ENCODE measurements at regions not wholly inside any gene's neighbourhood (a gene's known extent, or its start where the extent isn't known, plus 50 kb on each side); places are given as distances from the start of the nearest gene placed in this dataset.
A peak's percentile ranks its signal among the peaks of the same experiment; 100 is the strongest.

DNA sequence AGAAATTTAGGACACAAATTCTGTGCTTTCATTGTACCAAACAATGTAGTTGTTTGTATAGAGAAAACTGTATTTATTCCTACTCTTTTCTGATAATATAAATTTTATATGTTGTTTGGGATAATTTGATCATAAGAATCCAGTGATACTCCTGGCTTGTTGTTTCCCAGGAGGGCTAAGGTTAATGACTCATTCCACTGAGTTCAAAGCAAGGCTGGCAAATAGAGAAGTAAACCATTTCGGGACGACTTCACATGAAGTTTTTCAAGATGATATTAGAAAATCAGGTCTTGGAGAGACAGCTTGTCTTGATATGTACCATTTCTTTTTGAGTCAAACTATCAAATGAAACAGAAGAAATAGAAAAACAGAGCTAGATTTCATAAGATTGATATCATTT, 326.1 kb upstream of the CNR1 start:
- TF ChIP-seq, protein P1, sequence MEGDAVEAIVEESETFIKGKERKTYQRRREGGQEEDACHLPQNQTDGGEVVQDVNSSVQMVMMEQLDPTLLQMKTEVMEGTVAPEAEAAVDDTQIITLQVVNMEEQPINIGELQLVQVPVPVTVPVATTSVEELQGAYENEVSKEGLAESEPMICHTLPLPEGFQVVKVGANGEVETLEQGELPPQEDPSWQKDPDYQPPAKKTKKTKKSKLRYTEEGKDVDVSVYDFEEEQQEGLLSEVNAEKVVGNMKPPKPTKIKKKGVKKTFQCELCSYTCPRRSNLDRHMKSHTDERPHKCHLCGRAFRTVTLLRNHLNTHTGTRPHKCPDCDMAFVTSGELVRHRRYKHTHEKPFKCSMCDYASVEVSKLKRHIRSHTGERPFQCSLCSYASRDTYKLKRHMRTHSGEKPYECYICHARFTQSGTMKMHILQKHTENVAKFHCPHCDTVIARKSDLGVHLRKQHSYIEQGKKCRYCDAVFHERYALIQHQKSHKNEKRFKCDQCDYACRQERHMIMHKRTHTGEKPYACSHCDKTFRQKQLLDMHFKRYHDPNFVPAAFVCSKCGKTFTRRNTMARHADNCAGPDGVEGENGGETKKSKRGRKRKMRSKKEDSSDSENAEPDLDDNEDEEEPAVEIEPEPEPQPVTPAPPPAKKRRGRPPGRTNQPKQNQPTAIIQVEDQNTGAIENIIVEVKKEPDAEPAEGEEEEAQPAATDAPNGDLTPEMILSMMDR (IDR thresholded peaks at IDR 0.05) = no peak
- no peak for TF ChIP-seq POLR2A (IDR thresholded peaks at IDR 0.05)
- WGBS (ENCODE audit: insufficient coverage, low coverage, low lambda C conversion rate, missing lambda C conversion rate) = 45% methylated on average over 2 of the region's 2 CpGs
- DNase-seq (no peak), ATAC-seq (peak in 1 of 4 donors; percentile 64)
- intact Hi-C loops (cut with DNase I) = no loop called here
- no peaks in the 10 kb centered on the region for H3K36me3 ChIP-seq
- H3K4me1 ChIP-seq = no peaks in the 10 kb centered on the region
- no peaks in the 10 kb centered on the region for H3K9me3 ChIP-seq
- no peaks in the 10 kb centered on the region for H3K27me3 ChIP-seq
- H3K27ac ChIP-seq = no peak overlapping the region
- no peak overlapping the region for H3K4me3 ChIP-seq

DNA sequence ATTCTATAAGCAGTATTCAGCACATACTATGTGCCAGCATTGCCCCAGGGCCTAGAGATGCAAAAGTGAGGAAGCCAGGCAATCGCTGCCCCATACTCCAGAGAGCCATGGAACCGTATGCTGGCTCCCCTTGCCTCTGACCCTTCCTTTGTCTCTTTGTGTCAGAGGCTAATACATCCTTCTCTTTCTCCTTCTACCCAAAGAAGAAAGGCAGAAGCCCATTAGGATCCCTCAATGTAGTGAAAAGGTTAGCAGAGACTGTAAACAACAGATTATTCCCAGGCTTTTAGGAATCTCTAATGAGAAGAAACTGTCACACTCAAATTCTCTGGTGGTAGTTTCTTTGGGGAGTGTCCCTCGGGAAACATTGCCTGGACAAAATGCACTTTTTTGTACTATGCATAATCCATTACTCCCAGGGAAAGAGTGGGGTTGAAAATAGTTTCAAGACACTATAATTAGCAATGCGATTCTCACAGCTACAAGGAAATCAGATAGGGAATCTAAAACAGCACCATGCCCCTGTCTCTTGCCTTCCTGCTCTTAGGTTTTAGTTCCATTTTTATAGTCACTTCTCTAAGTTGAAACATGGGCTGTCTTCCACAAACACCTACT, 325.2 kb upstream of the CNR1 start:
- intact Hi-C loops (cut with DNase I) = no loop called here
- Histone ChIP-seq H3K9me3 (no peaks in the 10 kb centered on the region), H3K4me3 (no peak overlapping the region), H3K27me3 (no peaks in the 10 kb centered on the region), H3K27ac (no peak overlapping the region), H3K4me1 (no peaks in the 10 kb centered on the region), H3K36me3 (no peaks in the 10 kb centered on the region)
- ATAC-seq = no peak
- TF ChIP-seq, protein P1 (IDR thresholded peaks at IDR 0.05) = no peak
- TF ChIP-seq POLR2A (IDR thresholded peaks at IDR 0.05) = no peak
- whole genome bisulfite sequencing (ENCODE audit: insufficient coverage, low coverage, low lambda C conversion rate, missing lambda C conversion rate) = 84% methylated on average over 4 of the region's 4 CpGs
- DNase-seq = no peak

DNA sequence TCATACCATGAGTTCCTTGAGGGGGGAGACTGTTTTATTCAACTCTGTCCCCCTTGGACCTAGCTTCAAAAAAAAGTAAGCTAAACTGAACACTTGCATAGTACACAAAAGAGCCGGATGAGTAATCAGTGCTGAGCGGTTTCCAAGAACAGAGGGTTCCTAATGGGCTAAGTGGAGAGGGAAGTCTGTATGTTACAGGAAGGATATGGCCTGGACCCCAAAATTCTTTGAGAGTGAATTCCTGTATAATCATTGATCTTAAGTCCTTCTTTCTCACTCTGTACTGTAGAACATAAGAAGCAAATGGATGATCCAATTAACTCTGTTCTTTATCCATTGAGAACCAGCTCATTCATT, 324.7 kb upstream of the CNR1 start:
- Histone ChIP-seq H3K4me3 (no peak overlapping the region), H3K27ac (no peak overlapping the region), H3K9me3 (no peaks in the 10 kb centered on the region), H3K36me3 (no peaks in the 10 kb centered on the region), H3K27me3 (no peaks in the 10 kb centered on the region), H3K4me1 (no peaks in the 10 kb centered on the region)
- 93% methylated on average over 2 of the region's 2 CpGs for WGBS (ENCODE audit: insufficient coverage, low coverage, low lambda C conversion rate, missing lambda C conversion rate)
- no peak for DNase-seq
- TF ChIP-seq POLR2A (IDR thresholded peaks at IDR 0.05) = no peak
- TF ChIP-seq, protein P1 (IDR thresholded peaks at IDR 0.05) = no peak
- peak in 1 of 4 donors; percentile 28 for ATAC-seq
- intact Hi-C loops (cut with DNase I) = no loop called here

DNA sequence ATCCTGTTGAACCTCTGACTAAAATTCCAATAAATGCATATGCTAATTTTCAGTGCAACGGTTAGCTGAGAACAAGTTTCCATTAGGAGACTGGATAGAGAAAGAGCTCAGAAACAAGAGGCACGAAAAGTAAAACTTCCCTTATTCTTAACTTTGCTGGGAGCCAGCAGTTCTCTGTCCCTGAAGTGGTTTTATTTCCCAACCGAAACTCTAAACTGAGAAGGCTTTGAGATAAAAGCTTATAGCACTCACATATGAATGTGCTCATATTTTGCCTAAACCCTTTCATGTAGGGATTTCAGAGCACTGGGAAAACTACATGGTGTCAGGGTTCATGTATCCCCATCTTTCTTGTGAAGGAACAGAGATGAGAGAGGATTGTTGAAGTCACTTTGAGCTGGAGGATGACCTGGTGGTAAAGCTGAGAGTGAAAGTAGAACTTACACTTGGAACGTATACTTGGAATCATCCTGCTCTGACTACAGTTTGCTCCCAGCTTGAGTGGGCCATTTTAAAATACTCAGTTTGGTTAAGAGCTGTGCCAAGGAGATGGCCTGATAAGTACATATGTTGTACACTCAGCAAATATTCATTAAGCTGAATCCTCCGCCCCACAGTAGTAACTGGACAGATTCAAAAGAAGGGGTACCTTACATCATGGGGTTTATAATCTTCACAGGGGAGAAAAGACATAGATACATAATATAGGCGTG, 324.2 kb upstream of the CNR1 start:
- Histone ChIP-seq H3K4me1 (no peaks in the 10 kb centered on the region), H3K9me3 (no peaks in the 10 kb centered on the region), H3K27me3 (no peaks in the 10 kb centered on the region), H3K36me3 (no peaks in the 10 kb centered on the region), H3K27ac (no peak overlapping the region), H3K4me3 (no peak overlapping the region)
- intact Hi-C loops (cut with DNase I) = no loop called here
- no peak for DNase-seq
- WGBS (ENCODE audit: insufficient coverage, low coverage, low lambda C conversion rate, missing lambda C conversion rate) = 53% methylated on average over 5 of the region's 6 CpGs
- no peak for ATAC-seq
- TF ChIP-seq POLR2A (IDR thresholded peaks at IDR 0.05) = no peak
- TF ChIP-seq, protein P1 (IDR thresholded peaks at IDR 0.05) = no peak

All from right lobe of liver (tissue), 6 donors.